ENCODE measurements at regions not wholly inside any gene's neighbourhood (a gene's known extent, or its start where the extent isn't known, plus 50 kb on each side); places are given as distances from the start of the nearest gene placed in this dataset.

DNA sequence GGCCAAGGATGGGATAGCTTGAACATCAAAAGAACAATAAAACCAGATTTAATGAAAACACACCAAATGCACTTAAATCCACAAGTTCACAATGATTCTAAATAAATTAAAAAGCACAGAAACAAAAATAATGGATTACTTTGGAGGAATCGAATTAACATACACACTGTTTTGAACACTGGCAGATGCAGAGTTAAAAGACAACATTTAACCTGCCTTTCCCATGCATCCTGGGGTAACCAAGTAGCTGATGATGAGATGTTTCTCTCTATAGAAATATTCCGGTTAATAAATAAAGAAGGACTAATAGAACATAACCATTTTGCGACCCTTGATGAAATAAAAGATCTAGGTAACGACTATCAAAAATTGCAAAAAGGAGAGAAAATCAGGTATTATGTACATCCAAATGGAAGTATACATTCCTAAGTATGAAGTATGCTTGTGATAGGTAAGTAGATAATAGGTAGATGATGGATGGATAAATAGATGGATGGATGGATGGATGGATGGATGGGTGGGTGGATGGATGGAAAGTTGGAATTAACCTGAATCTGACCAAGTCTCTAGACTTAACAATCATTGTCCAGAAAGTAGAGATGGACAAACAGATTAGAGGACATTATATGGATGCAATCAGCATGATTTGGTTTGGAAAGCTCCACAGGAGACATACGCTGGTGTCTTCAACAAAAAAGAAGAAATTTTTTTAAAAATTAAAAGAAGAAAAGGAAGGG is 57.4 kb upstream of the MYCN start:
- Mint-ChIP-seq H3K27me3 (ENCODE audit: low read depth, poor library complexity) (no peaks in the 10 kb centered on the region), H3K36me3 (ENCODE audit: low read depth) (no peaks in the 10 kb centered on the region), H3K4me1 (peaks cover 18% of the 10 kb centered on the region), H3K27ac (no peak overlapping the region), H3K9me3 (peaks cover 5% of the 10 kb centered on the region), H3K4me3 (no peak overlapping the region)
- TF ChIP-seq, protein P1, sequence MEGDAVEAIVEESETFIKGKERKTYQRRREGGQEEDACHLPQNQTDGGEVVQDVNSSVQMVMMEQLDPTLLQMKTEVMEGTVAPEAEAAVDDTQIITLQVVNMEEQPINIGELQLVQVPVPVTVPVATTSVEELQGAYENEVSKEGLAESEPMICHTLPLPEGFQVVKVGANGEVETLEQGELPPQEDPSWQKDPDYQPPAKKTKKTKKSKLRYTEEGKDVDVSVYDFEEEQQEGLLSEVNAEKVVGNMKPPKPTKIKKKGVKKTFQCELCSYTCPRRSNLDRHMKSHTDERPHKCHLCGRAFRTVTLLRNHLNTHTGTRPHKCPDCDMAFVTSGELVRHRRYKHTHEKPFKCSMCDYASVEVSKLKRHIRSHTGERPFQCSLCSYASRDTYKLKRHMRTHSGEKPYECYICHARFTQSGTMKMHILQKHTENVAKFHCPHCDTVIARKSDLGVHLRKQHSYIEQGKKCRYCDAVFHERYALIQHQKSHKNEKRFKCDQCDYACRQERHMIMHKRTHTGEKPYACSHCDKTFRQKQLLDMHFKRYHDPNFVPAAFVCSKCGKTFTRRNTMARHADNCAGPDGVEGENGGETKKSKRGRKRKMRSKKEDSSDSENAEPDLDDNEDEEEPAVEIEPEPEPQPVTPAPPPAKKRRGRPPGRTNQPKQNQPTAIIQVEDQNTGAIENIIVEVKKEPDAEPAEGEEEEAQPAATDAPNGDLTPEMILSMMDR (IDR thresholded peaks at IDR 0.05): no peak
- no peak for DNase-seq

DNA sequence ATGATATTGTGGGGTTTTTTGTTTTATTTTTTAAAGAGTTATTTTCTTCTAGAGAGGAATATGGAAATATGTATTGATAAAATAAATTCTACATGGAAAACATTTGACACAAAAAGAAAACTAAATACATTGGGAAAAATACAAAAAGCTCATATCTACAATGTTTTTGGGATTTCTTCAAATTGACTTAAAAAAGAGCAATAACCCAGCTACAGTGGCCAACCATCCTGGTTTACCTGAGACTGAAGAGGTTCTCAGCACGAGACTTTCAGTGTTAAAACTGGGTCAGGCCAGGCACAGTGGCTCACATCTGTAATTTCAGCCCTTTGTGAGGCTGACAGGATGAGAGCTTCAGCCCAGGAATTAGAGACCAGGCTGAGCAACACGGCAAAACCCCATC is 56.7 kb upstream of the MYCN start:
- Mint-ChIP-seq H3K36me3 (ENCODE audit: low read depth) (no peaks in the 10 kb centered on the region), H3K4me3 (no peak overlapping the region), H3K27ac (no peak overlapping the region), H3K27me3 (ENCODE audit: low read depth, poor library complexity) (no peaks in the 10 kb centered on the region), H3K4me1 (peaks cover 23% of the 10 kb centered on the region), H3K9me3 (peaks cover 5% of the 10 kb centered on the region)
- TF ChIP-seq, protein P1 (IDR thresholded peaks at IDR 0.05): no peak
- no peak for DNase-seq

DNA sequence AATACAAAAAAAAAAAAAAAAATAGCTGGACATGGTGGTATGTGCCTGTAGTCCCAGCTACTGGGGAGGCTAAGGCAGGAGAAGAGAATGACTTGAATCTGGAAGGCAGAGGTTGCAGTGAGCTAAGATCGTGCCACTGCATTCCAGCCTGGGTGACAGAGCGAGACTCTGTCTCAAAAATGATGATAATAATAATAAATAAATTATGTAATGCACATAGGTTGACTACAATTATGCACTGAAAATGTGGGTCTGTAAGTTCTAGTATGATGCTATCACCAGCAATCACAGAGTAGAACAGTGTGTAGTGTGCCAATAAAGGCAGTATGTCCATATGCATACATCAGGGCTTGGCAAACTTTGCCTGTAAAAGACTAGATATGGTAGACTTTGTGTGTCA is 55.6 kb upstream of the MYCN start:
- no peaks in the 10 kb centered on the region for H3K27me3 Mint-ChIP-seq (ENCODE audit: low read depth, poor library complexity)
- peaks cover 5% of the 10 kb centered on the region for H3K9me3 Mint-ChIP-seq
- H3K4me1 Mint-ChIP-seq: peaks cover 34% of the 10 kb centered on the region
- DNase-seq: no peak
- no peaks in the 10 kb centered on the region for H3K36me3 Mint-ChIP-seq (ENCODE audit: low read depth)
- TF ChIP-seq, protein P1 (IDR thresholded peaks at IDR 0.05): no peak
- H3K4me3 Mint-ChIP-seq: no peak overlapping the region
- peak overlapping the region; percentile 20 for H3K27ac Mint-ChIP-seq

DNA sequence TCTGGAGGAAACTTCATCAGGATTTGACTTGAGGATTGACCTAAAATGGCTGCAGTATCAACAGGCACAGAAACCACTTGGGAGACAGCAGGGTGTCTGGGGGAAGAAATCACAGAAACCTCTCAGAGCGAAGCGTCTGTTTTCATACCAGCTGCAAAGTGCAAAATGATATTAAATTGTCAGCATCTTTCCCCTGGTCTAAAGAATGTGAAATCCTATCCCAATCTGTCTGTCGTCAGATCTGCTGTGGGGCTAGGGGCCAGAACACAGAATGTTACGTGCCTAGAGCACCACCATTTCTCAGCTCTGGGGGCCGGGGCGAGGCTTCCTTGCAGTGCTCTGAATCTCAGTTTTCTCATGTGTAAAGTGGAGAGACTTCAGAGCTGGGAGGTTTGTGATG is 54.1 kb upstream of the MYCN start:
- no peak overlapping the region for H3K27ac Mint-ChIP-seq
- H3K9me3 Mint-ChIP-seq: no peaks in the 10 kb centered on the region
- DNase-seq: no peak
- peaks cover 48% of the 10 kb centered on the region for H3K4me1 Mint-ChIP-seq
- no peak overlapping the region for H3K4me3 Mint-ChIP-seq
- H3K36me3 Mint-ChIP-seq (ENCODE audit: low read depth): no peaks in the 10 kb centered on the region
- no peaks in the 10 kb centered on the region for H3K27me3 Mint-ChIP-seq (ENCODE audit: low read depth, poor library complexity)
- TF ChIP-seq, protein P1 (IDR thresholded peaks at IDR 0.05): no peak

DNA sequence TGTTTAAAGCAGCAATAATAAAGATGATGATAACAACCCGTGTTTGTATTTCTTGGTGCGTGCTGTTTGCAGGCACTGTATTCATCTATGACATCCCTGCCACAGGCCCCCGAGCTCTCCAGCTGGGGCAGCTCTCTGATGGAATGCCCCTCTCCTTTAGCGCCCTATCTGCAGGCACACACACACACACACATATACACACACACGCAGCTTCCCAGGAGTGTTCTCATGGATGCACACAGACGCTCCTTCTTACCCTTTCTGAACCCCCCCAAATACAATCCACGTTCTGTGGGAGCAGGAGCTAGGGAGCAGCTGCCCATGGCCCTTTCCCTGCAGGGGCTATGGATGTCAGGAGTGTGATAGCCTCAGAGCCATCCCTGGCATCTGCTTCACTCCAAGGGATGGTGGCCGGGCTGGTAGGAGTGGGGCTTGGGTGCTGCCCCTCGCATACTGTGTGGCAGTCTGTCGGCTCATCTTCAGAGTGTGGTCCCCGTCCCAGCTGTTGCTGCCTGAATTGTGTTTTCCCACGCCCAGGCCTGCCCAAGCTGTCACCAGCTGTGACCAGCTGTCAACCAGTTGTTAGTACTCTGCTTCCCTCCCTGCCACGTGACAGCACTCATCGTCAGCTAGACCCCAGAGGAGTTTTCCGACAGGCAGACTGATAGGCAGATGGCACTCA is 50.8 kb upstream of the MYCN start:
- no peaks in the 10 kb centered on the region for H3K9me3 Mint-ChIP-seq
- H3K36me3 Mint-ChIP-seq (ENCODE audit: low read depth): no peaks in the 10 kb centered on the region
- H3K4me1 Mint-ChIP-seq: peaks cover 74% of the 10 kb centered on the region
- TF ChIP-seq, protein P1 (IDR thresholded peaks at IDR 0.05): no peak
- no peak overlapping the region for H3K4me3 Mint-ChIP-seq
- no peaks in the 10 kb centered on the region for H3K27me3 Mint-ChIP-seq (ENCODE audit: low read depth, poor library complexity)
- peak overlapping the region; percentile 68 for H3K27ac Mint-ChIP-seq
- no peak for DNase-seq
